Mucosa of rectum (tissue), 2 donors: ENCODE measurements at regions not wholly inside any gene's neighbourhood (a gene's known extent, or its start where the extent isn't known, plus 50 kb on each side); places are given as distances from the start of the nearest gene placed in this dataset.

Experiments used
- H3K27ac ChIP-seq, 2 donors: one replicate each; pipeline ENCODE4 v1.7.0; 2013; ENCODE audit warnings: inconsistent platforms in 2 of 2, low read depth in 2 of 2, low read length in 2 of 2
- H3K27me3 ChIP-seq, 2 donors: one replicate each; pipeline ENCODE4 v1.7.0; 2013; ENCODE audit warnings: low read length in 2 of 2; ENCODE audit not compliant: control insufficient read depth in 2 of 2, insufficient read depth in 2 of 2
- H3K36me3 ChIP-seq, 2 donors: one replicate each; pipeline ENCODE4 v1.7.0; 2013; ENCODE audit warnings: low read length in 2 of 2; ENCODE audit not compliant: control insufficient read depth in 2 of 2, insufficient read depth in 2 of 2
- H3K4me1 ChIP-seq, 2 donors: one replicate each; pipeline ENCODE4 v1.7.0; 2013; ENCODE audit warnings: low read length in 2 of 2, mild to moderate bottlenecking in 1 of 2; ENCODE audit not compliant: control insufficient read depth in 2 of 2, insufficient read depth in 2 of 2
- H3K4me3 ChIP-seq, 2 donors: one replicate each; pipeline ENCODE4 v1.7.0; 2013; ENCODE audit warnings: low read length in 2 of 2
- H3K9ac ChIP-seq, 2 donors: one replicate each; pipeline ENCODE4 v1.7.0; 2013; ENCODE audit warnings: low read length in 2 of 2, low read depth in 1 of 2, mild to moderate bottlenecking in 1 of 2
- H3K9me3 ChIP-seq, 2 donors: one replicate each; pipeline ENCODE4 v1.7.0; 2013; ENCODE audit warnings: low read length in 2 of 2; ENCODE audit not compliant: control insufficient read depth in 2 of 2
- donor health status: healthy.
- donor health status: Normal muscosa, but diverticular disease.

GRCh38 chr3:25056036-25056755 lies 371.9 kb upstream of the RARB start:
- no peaks in the 10 kb centered on the region for H3K9me3 ChIP-seq
- H3K9ac ChIP-seq, result no peak overlapping the region
- H3K27ac ChIP-seq, result no peak overlapping the region
- no peak overlapping the region for H3K4me3 ChIP-seq
- H3K4me1 ChIP-seq, result no peaks in the 10 kb centered on the region
- no peaks in the 10 kb centered on the region for H3K36me3 ChIP-seq
- H3K27me3 ChIP-seq, result no peaks in the 10 kb centered on the region

GRCh38 chr3:25056803-25057351 lies 371.2 kb upstream of the RARB start:
- Histone ChIP-seq H3K36me3 (no peaks in the 10 kb centered on the region), H3K27me3 (no peaks in the 10 kb centered on the region), H3K4me3 (no peak overlapping the region), H3K27ac (no peak overlapping the region), H3K9ac (no peak overlapping the region), H3K9me3 (no peaks in the 10 kb centered on the region), H3K4me1 (no peaks in the 10 kb centered on the region)

- H3K4me3 ChIP-seq, result no peak overlapping the region
- no peak overlapping the region for H3K27ac ChIP-seq
- H3K9ac ChIP-seq, result no peak overlapping the region
- no peaks in the 10 kb centered on the region for H3K27me3 ChIP-seq
- H3K4me1 ChIP-seq, result no peaks in the 10 kb centered on the region
- H3K36me3 ChIP-seq, result no peaks in the 10 kb centered on the region
- H3K9me3 ChIP-seq, result no peaks in the 10 kb centered on the region
Observed at GRCh38 chr3:25057379-25057778, 370.7 kb upstream of the RARB start.

- Histone ChIP-seq H3K4me1 (no peaks in the 10 kb centered on the region), H3K9me3 (no peaks in the 10 kb centered on the region), H3K27ac (no peak overlapping the region), H3K4me3 (no peak overlapping the region), H3K9ac (no peak overlapping the region), H3K27me3 (no peaks in the 10 kb centered on the region), H3K36me3 (no peaks in the 10 kb centered on the region)
Observed at GRCh38 chr3:25064681-25065080, 363.4 kb upstream of the RARB start.

- Histone ChIP-seq H3K4me3 (no peak overlapping the region), H3K9me3 (no peaks in the 10 kb centered on the region), H3K9ac (no peak overlapping the region), H3K36me3 (no peaks in the 10 kb centered on the region), H3K4me1 (no peaks in the 10 kb centered on the region), H3K27ac (no peak overlapping the region), H3K27me3 (no peaks in the 10 kb centered on the region)
Observed at GRCh38 chr3:25069970-25070369, 358.1 kb upstream of the RARB start.

DNA sequence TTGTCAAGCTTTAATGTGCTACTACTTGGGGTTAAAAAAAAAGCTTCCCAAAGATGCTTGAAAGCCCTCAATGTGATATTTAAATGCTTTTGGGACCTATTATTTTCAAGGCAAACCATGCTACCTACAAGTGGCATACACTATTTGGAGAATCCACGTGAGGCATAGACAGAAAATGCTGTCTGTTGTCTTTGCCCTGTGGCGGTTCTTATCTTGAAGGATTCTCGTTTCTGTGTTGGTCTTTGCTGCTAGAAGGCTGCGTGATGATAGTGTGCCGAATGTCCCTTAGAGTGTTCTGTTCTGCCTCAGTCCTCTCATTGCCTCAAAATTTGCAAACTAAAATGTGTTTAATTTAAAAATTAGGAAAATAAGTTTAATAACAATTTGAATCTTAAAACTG lies 356.2 kb upstream of the RARB start:
- Histone ChIP-seq H3K4me1 (no peaks in the 10 kb centered on the region), H3K4me3 (no peak overlapping the region), H3K27ac (no peak overlapping the region), H3K27me3 (no peaks in the 10 kb centered on the region), H3K36me3 (no peaks in the 10 kb centered on the region), H3K9me3 (no peaks in the 10 kb centered on the region), H3K9ac (no peak overlapping the region)

- Histone ChIP-seq H3K36me3 (no peaks in the 10 kb centered on the region), H3K9ac (no peak overlapping the region), H3K27ac (no peak overlapping the region), H3K4me3 (no peak overlapping the region), H3K4me1 (no peaks in the 10 kb centered on the region), H3K27me3 (no peaks in the 10 kb centered on the region), H3K9me3 (no peaks in the 10 kb centered on the region)
Observed at GRCh38 chr3:25073423-25073822, 354.6 kb upstream of the RARB start.

GRCh38 chr3:25074149-25074548 lies 353.9 kb upstream of the RARB start:
- Histone ChIP-seq H3K9me3 (no peaks in the 10 kb centered on the region), H3K4me1 (no peaks in the 10 kb centered on the region), H3K27me3 (no peaks in the 10 kb centered on the region), H3K27ac (no peak overlapping the region), H3K36me3 (no peaks in the 10 kb centered on the region), H3K9ac (no peak overlapping the region), H3K4me3 (no peak overlapping the region)

GRCh38 chr3:25080461-25080860 lies 347.6 kb upstream of the RARB start:
- Histone ChIP-seq H3K4me3 (no peak overlapping the region), H3K27me3 (no peaks in the 10 kb centered on the region), H3K36me3 (no peaks in the 10 kb centered on the region), H3K9ac (no peak overlapping the region), H3K27ac (no peak overlapping the region), H3K4me1 (no peaks in the 10 kb centered on the region), H3K9me3 (no peaks in the 10 kb centered on the region)

DNA sequence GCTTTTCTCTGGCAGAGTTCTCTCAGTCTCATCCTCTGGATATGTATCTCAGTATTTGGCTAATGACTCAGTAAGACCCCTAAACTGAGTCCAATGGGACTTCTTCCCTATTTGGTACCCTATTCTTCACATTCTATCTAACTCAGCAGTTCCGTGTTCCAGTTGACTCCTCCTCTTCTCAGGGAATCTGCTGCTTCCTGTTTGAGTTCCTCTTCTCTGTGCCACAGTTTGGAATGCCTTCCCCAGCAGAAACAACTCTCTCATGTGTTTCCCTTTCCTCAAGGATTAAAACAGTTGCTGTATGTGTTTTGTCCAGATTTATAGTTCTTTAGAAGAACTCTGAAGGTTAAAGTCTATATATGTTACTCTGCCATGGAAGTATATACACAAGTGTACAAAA lies 344.0 kb upstream of the RARB start:
- Histone ChIP-seq H3K27me3 (no peaks in the 10 kb centered on the region), H3K27ac (no peak overlapping the region)

More for the DNA sequence above, 344.0 kb upstream of the RARB start:
- Histone ChIP-seq H3K4me1 (no peaks in the 10 kb centered on the region), H3K36me3 (no peaks in the 10 kb centered on the region), H3K9ac (no peak overlapping the region), H3K4me3 (no peak overlapping the region), H3K9me3 (no peaks in the 10 kb centered on the region)
